WTC11 (cell line): ENCODE measurements at regions not wholly inside any gene's neighbourhood (a gene's known extent, or its start where the extent isn't known, plus 50 kb on each side); places are given as distances from the start of the nearest gene placed in this dataset.

Experiments
- ATAC-seq: fragments of 200-7000 bp; cut with Tn5 transposase; 2 replicates; pipeline ENCODE4 v1.10.0; 2021; ENCODE audit warnings: mild to moderate bottlenecking, moderate library complexity
- CTCF ChIA-PET: fragments of 300-600 bp; sonication (Branson Sonifier 250); formaldehyde crosslinking; loops from one replicate; lab custom pipeline; 2021; ENCODE audit warnings: antibody characterized with exemption; lab: Charles Lee
- POLR2A ChIA-PET: fragments of 350-600 bp; sonication (Branson Sonifier 250); formaldehyde crosslinking; loops from one replicate; lab custom pipeline; 2021; ENCODE audit warnings: antibody characterized with exemption; lab: Charles Lee
- DNase-seq: peaks from one replicate; pipeline ENCODE4 v3.0.0; 2021; ENCODE audit warnings: low spot score
- H3K27ac Mint-ChIP-seq: 2 replicates; pipeline ENCODE4 v1.8.0; 2021; ENCODE audit warnings: mixed read lengths
- H3K27me3 Mint-ChIP-seq: 2 replicates; pipeline ENCODE4 v1.8.0; 2021; ENCODE audit warnings: low read depth, mild to moderate bottlenecking, moderate library complexity, mixed read lengths
- H3K36me3 Mint-ChIP-seq: 2 replicates; pipeline ENCODE4 v1.8.0; 2021; ENCODE audit warnings: mixed read lengths
- H3K4me1 Mint-ChIP-seq: 2 replicates; pipeline ENCODE4 v1.8.0; 2022; ENCODE audit warnings: mixed read lengths
- H3K4me3 Mint-ChIP-seq: 2 replicates; pipeline ENCODE4 v1.8.0; 2021; ENCODE audit warnings: mild to moderate bottlenecking, moderate library complexity, mixed read lengths
- H3K9me3 Mint-ChIP-seq: 2 replicates; pipeline ENCODE4 v1.8.0; 2021; ENCODE audit warnings: mixed read lengths
- ATF6 ChIP-seq: sonication (generic); formaldehyde crosslinking; IDR thresholded peaks from 2 replicates; pipeline ENCODE4 v1.8.1; 2023; ENCODE audit warnings: mild to moderate bottlenecking, missing genetic modification reagents
- CREM ChIP-seq: sonication (generic); formaldehyde crosslinking; IDR thresholded peaks from 2 replicates; pipeline ENCODE4 v1.8.1; 2022; ENCODE audit warnings: mild to moderate bottlenecking, missing genetic modification reagents, moderate library complexity
- CTCF ChIP-seq: fragments of 200-600 bp; IDR thresholded peaks from 2 replicates; pipeline ENCODE4 v1.8.0; 2022; ENCODE audit warnings: antibody characterized with exemption
- ELF4 ChIP-seq: sonication (generic); formaldehyde crosslinking; IDR thresholded peaks from 2 replicates; pipeline ENCODE4 v1.8.1; 2022; ENCODE audit warnings: low read depth, mild to moderate bottlenecking, moderate library complexity, missing genetic modification reagents
- ETV6 ChIP-seq: sonication (generic); formaldehyde crosslinking; IDR thresholded peaks from 2 replicates; pipeline ENCODE4 v1.8.1; 2022; ENCODE audit warnings: mild to moderate bottlenecking, missing genetic modification reagents
- GABPB1 ChIP-seq: sonication (generic); formaldehyde crosslinking; IDR thresholded peaks from 2 replicates; pipeline ENCODE4 v1.8.1; 2023; ENCODE audit warnings: mild to moderate bottlenecking, missing genetic modification reagents
- GRHL2 ChIP-seq: fragments of 250-450 bp; sonication (Bioruptor Pico); IDR thresholded peaks from 2 replicates; pipeline ENCODE4 v1.8.0; 2022; ENCODE audit warnings: mild to moderate bottlenecking, moderate library complexity; ENCODE audit not compliant: insufficient replicate concordance, severe bottlenecking
- IRF1 ChIP-seq: sonication (generic); formaldehyde crosslinking; IDR thresholded peaks from 2 replicates; pipeline ENCODE4 v1.8.0; 2023; ENCODE audit warnings: missing genetic modification reagents
- IRF2 ChIP-seq: sonication (generic); formaldehyde crosslinking; IDR thresholded peaks from 2 replicates; pipeline ENCODE4 v1.8.0; 2022; ENCODE audit warnings: low read depth, missing genetic modification reagents, borderline replicate concordance
- KAT7 ChIP-seq: sonication (generic); formaldehyde crosslinking; IDR thresholded peaks from 2 replicates; pipeline ENCODE4 v1.8.1; 2023; ENCODE audit warnings: missing genetic modification reagents, mild to moderate bottlenecking, borderline replicate concordance
- MXD4 ChIP-seq: fragments of 250-450 bp; sonication (Bioruptor Pico); IDR thresholded peaks from 2 replicates; pipeline ENCODE4 v1.8.0; 2021; ENCODE audit warnings: mild to moderate bottlenecking, moderate library complexity, borderline replicate concordance
- NFATC4 ChIP-seq: fragments of 250-450 bp; sonication (Bioruptor Pico); IDR thresholded peaks from 2 replicates; pipeline ENCODE4 v1.9.0; 2021; ENCODE audit warnings: mild to moderate bottlenecking
- NFE2L1 ChIP-seq: sonication (generic); formaldehyde crosslinking; IDR thresholded peaks from 2 replicates; pipeline ENCODE4 v1.8.1; 2023; ENCODE audit warnings: missing genetic modification reagents
- NR3C1 ChIP-seq: sonication (generic); formaldehyde crosslinking; conservative IDR thresholded peaks from 2 replicates; pipeline ENCODE4 v1.8.1; 2023; ENCODE audit warnings: low read depth, mild to moderate bottlenecking, missing genetic modification reagents
- OVOL2 ChIP-seq: fragments of 250-450 bp; sonication (Bioruptor Pico); IDR thresholded peaks from 2 replicates; pipeline ENCODE4 v1.9.0; 2021; ENCODE audit warnings: mild to moderate bottlenecking, borderline replicate concordance
- RELA ChIP-seq: sonication (generic); formaldehyde crosslinking; IDR thresholded peaks from 2 replicates; pipeline ENCODE4 v1.8.1; 2022; ENCODE audit warnings: missing genetic modification reagents, mild to moderate bottlenecking, borderline replicate concordance
- SMAD3 ChIP-seq: sonication (generic); formaldehyde crosslinking; IDR thresholded peaks from 2 replicates; pipeline ENCODE4 v1.8.0; 2022; ENCODE audit warnings: missing genetic modification reagents, mild to moderate bottlenecking, borderline replicate concordance
- TCF7 ChIP-seq: sonication (generic); formaldehyde crosslinking; IDR thresholded peaks from 2 replicates; pipeline ENCODE4 v1.8.0; 2022; ENCODE audit warnings: mild to moderate bottlenecking, low read depth, missing genetic modification reagents, moderate library complexity
- TEAD1 ChIP-seq: sonication (generic); formaldehyde crosslinking; IDR thresholded peaks from 2 replicates; pipeline ENCODE4 v1.8.0; 2022; ENCODE audit warnings: mild to moderate bottlenecking, missing genetic modification reagents
- TEAD4 ChIP-seq: sonication (generic); formaldehyde crosslinking; IDR thresholded peaks from 2 replicates; pipeline ENCODE4 v1.8.0; 2022; ENCODE audit warnings: mild to moderate bottlenecking, missing genetic modification reagents
- ZNF121 ChIP-seq: sonication (generic); formaldehyde crosslinking; IDR thresholded peaks from 2 replicates; pipeline ENCODE4 v1.8.0; 2023; ENCODE audit warnings: missing genetic modification reagents
- ZNF317 ChIP-seq: sonication (generic); formaldehyde crosslinking; IDR thresholded peaks from 2 replicates; pipeline ENCODE4 v1.8.1; 2023; ENCODE audit warnings: low read depth, mild to moderate bottlenecking, moderate library complexity, missing genetic modification reagents, borderline replicate concordance
- ZNF396 ChIP-seq: fragments of 250-450 bp; sonication (Bioruptor Pico); IDR thresholded peaks from 2 replicates; pipeline ENCODE4 v1.8.0; 2021; ENCODE audit warnings: mild to moderate bottlenecking, moderate library complexity, borderline replicate concordance
- ZNF671 ChIP-seq: fragments of 250-450 bp; sonication (Bioruptor Pico); IDR thresholded peaks from 2 replicates; pipeline ENCODE4 v1.8.0; 2021; ENCODE audit warnings: mild to moderate bottlenecking
- TF ChIP-seq, protein P1 (sequence below): sonication (generic); formaldehyde crosslinking; IDR thresholded peaks from 2 replicates; pipeline ENCODE4 v1.8.0; 2022; ENCODE audit warnings: mild to moderate bottlenecking, missing genetic modification reagents
- TF ChIP-seq, protein P2 (sequence below): sonication (generic); formaldehyde crosslinking; IDR thresholded peaks from 2 replicates; pipeline ENCODE4 v1.8.1; 2023; ENCODE audit warnings: mild to moderate bottlenecking, moderate library complexity, missing genetic modification reagents
- TF ChIP-seq, protein P3 (sequence below): sonication (generic); formaldehyde crosslinking; conservative IDR thresholded peaks from 2 replicates; pipeline ENCODE4 v1.8.1; 2023; ENCODE audit warnings: mild to moderate bottlenecking, low read depth, missing genetic modification reagents, moderate library complexity

DNA sequence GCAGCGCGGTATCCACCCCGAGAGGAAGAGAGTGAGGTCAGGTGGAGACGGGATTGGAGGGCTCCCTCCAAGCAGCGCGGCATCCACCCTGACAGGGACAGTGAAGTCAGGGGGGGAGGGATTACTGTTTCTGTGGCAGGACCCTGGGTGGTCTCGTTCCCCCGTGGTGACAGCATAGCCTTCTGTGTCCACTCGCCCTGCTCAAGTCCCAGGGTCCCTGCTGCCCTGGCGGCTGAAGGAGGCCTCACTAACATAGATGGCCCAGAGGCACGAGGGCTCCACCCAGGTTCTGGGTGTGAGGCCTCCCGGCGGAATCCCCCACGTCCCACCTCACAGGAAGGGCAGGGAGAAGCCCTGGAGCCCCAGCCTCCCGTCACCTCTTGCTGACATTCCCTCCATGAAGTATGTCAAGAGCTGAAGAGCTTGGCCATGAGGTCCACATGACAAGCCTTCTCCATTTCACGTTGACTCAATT, 636.1 kb downstream of the BRD1 start:
- H3K4me1 Mint-ChIP-seq, result no peaks in the 10 kb centered on the region
- peaks cover 13% of the 10 kb centered on the region; the same call in 1 of the 2 replicates for H3K9me3 Mint-ChIP-seq
- H3K27ac Mint-ChIP-seq, result no peak overlapping the region
- ChIA-PET CTCF (interaction anchor here (1.0 kb wide), 1 partner anchor 114 kb away, joined by 4 read pairs; no protein-coding TSS in a partner anchor), POLR2A (no interaction called here)
- ATAC-seq, result no peak
- H3K27me3 Mint-ChIP-seq, result no peaks in the 10 kb centered on the region
- no peaks in the 10 kb centered on the region for H3K36me3 Mint-ChIP-seq
- no peak overlapping the region for H3K4me3 Mint-ChIP-seq
- TF ChIP-seq NFE2L1 (CRISPR knock-in tag), result no peak
- no peak for TF ChIP-seq KAT7 (CRISPR knock-in tag)
- TF ChIP-seq ZNF121, result no peak
- no peak for TF ChIP-seq TCF7
- no peak for TF ChIP-seq IRF1 (CRISPR knock-in tag)
- no peak for TF ChIP-seq ELF4 (CRISPR knock-in tag)
- TF ChIP-seq SMAD3 (CRISPR knock-in tag), result no peak
- TF ChIP-seq ZNF671, result no peak
- TF ChIP-seq ATF6, result no peak
- no peak for TF ChIP-seq OVOL2 (CRISPR knock-in tag)
- no peak for TF ChIP-seq GABPB1 (CRISPR knock-in tag)
- TF ChIP-seq, protein P1, sequence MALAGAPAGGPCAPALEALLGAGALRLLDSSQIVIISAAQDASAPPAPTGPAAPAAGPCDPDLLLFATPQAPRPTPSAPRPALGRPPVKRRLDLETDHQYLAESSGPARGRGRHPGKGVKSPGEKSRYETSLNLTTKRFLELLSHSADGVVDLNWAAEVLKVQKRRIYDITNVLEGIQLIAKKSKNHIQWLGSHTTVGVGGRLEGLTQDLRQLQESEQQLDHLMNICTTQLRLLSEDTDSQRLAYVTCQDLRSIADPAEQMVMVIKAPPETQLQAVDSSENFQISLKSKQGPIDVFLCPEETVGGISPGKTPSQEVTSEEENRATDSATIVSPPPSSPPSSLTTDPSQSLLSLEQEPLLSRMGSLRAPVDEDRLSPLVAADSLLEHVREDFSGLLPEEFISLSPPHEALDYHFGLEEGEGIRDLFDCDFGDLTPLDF (CRISPR knock-in tag), result no peak
- no peak for TF ChIP-seq NR3C1
- no peak for TF ChIP-seq TEAD1 (CRISPR knock-in tag)
- no peak for TF ChIP-seq NFATC4
- TF ChIP-seq, protein P2, sequence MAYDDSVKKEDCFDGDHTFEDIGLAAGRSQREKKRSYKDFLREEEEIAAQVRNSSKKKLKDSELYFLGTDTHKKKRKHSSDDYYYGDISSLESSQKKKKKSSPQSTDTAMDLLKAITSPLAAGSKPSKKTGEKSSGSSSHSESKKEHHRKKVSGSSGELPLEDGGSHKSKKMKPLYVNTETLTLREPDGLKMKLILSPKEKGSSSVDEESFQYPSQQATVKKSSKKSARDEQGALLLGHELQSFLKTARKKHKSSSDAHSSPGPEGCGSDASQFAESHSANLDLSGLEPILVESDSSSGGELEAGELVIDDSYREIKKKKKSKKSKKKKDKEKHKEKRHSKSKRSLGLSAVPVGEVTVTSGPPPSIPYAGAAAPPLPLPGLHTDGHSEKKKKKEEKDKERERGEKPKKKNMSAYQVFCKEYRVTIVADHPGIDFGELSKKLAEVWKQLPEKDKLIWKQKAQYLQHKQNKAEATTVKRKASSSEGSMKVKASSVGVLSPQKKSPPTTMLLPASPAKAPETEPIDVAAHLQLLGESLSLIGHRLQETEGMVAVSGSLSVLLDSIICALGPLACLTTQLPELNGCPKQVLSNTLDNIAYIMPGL, result no peak
- no peak for TF ChIP-seq RELA (CRISPR knock-in tag)
- no peak for DNase-seq

DNA sequence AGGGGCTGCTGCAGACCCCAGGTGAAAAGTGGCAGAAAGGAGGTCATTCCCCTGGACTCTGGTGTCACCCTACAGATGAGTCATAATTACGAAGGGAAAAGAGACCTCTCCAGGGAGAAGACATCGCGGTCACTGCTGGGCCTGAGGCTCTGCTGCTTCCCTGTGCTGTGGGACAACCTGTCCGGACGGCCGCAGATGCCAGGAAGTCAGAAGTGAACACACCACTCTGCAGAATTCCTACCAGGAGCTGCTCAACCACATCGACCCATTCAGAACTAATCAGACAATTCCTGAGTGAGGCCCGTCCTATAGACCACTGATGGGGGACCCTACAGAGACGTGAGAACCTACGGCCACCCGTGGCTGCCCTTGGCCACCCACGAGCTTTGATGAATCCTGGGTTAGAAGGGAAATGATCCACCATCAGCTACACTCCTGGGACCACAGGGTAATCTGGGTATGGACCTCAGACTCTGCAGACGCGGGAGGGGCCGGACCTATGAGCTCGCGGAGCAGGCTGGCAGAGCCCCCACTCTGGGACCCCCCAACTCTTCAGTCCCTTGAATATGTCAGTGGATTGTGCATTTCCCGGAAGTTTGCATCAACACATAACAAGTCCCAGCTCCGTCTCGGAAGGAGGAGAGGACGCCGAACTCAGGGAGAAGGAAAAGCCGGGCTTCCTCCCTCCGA, 636.7 kb downstream of the BRD1 start:
- ChIA-PET CTCF (interaction anchor here (0.5 to 1.0 kb wide), 2 partner anchors 26 to 114 kb away, joined by 3 to 4 read pairs; no protein-coding TSS in a partner anchor), POLR2A (no interaction called here)
- ATAC-seq, result no peak
- no peaks in the 10 kb centered on the region; the same call in 1 of the 2 replicates for H3K27me3 Mint-ChIP-seq
- TF ChIP-seq MXD4 (CRISPR knock-in tag) (no peak), CTCF (no peak), ZNF317 (CRISPR knock-in tag) (no peak), ZNF121 (no peak), CREM (CRISPR knock-in tag) (no peak), TEAD4 (CRISPR knock-in tag) (no peak), ZNF396 (no peak), IRF2 (CRISPR knock-in tag) (no peak), GRHL2 (no peak), ETV6 (CRISPR knock-in tag) (no peak)
- TF ChIP-seq, protein P3, sequence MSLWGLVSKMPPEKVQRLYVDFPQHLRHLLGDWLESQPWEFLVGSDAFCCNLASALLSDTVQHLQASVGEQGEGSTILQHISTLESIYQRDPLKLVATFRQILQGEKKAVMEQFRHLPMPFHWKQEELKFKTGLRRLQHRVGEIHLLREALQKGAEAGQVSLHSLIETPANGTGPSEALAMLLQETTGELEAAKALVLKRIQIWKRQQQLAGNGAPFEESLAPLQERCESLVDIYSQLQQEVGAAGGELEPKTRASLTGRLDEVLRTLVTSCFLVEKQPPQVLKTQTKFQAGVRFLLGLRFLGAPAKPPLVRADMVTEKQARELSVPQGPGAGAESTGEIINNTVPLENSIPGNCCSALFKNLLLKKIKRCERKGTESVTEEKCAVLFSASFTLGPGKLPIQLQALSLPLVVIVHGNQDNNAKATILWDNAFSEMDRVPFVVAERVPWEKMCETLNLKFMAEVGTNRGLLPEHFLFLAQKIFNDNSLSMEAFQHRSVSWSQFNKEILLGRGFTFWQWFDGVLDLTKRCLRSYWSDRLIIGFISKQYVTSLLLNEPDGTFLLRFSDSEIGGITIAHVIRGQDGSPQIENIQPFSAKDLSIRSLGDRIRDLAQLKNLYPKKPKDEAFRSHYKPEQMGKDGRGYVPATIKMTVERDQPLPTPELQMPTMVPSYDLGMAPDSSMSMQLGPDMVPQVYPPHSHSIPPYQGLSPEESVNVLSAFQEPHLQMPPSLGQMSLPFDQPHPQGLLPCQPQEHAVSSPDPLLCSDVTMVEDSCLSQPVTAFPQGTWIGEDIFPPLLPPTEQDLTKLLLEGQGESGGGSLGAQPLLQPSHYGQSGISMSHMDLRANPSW (CRISPR knock-in tag), result no peak
- H3K9me3 Mint-ChIP-seq, result peaks cover 17% of the 10 kb centered on the region
- H3K27ac Mint-ChIP-seq, result no peak overlapping the region
- DNase-seq, result no peak
- no peaks in the 10 kb centered on the region for H3K4me1 Mint-ChIP-seq
- no peaks in the 10 kb centered on the region for H3K36me3 Mint-ChIP-seq
- H3K4me3 Mint-ChIP-seq, result no peak overlapping the region
